Activated naive CD8-positive, alpha-beta T cell (primary cell): ENCODE measurements at regions not wholly inside any gene's neighbourhood (a gene's known extent, or its start where the extent isn't known, plus 50 kb on each side); places are given as distances from the start of the nearest gene placed in this dataset.

Experiments used
- H3K27ac Mint-ChIP-seq: one replicate; pipeline ENCODE4 v1.8.0; 2021; ENCODE audit warnings: mixed read lengths
- H3K27me3 Mint-ChIP-seq: one replicate; pipeline ENCODE4 v1.8.0; 2021; ENCODE audit warnings: mixed read lengths
- H3K36me3 Mint-ChIP-seq: one replicate; pipeline ENCODE4 v1.8.0; 2021; ENCODE audit warnings: mixed read lengths
- H3K4me1 Mint-ChIP-seq: one replicate; pipeline ENCODE4 v1.8.0; 2021; ENCODE audit warnings: low read depth, mixed read lengths
- H3K4me3 Mint-ChIP-seq: one replicate; pipeline ENCODE4 v1.8.0; 2021; ENCODE audit warnings: mild to moderate bottlenecking, mixed read lengths
- H3K9me3 Mint-ChIP-seq: one replicate; pipeline ENCODE4 v1.8.0; 2021; ENCODE audit warnings: low read depth, mixed read lengths

DNA sequence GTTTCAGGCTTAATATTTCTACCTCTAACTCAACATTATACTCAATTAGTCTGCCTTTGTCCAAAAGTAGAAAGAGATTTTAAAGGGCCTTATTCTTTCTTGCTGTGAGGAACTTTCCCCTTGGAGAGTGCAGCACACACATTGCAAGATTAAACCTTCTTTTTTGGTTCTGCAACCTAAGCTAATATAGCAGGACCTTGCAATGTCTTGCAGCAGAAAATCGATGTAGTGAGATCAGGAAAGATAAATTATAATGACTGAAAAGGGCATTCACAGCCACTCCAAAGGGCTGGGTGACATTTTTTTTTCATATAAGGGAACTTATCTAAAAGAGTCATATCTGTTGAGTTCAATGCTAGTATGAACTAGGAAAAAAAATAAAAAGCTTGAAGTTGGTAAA is 422.7 kb upstream of the ADAMTS16 start:
- Mint-ChIP-seq H3K4me3 (no peak overlapping the region), H3K27ac (no peak overlapping the region)

DNA sequence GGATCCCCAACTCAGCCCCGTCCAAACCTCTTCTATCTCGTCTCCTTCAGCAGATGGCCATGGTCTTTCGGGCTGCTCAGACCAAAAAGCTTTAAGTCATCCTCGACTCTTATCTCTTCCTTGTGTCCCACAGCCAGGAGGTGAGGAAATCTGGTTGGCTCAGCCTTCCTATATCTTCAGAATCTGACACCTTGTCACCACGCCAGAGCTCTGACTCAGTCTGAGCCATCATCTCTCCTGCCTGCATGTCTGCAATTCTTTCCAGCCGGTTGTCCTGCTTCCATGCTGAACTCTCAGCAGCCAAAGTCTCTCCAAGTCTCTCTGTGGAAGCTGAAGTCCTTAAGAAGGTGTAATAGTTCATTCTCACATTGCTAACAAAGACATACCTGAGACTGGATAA is 419.3 kb upstream of the ADAMTS16 start:
- no peaks in the 10 kb centered on the region for H3K4me1 Mint-ChIP-seq
- H3K36me3 Mint-ChIP-seq = no peaks in the 10 kb centered on the region
- H3K27me3 Mint-ChIP-seq = no peaks in the 10 kb centered on the region
- H3K27ac Mint-ChIP-seq = no peak overlapping the region
- no peak overlapping the region for H3K4me3 Mint-ChIP-seq
- H3K9me3 Mint-ChIP-seq = peaks cover 12% of the 10 kb centered on the region

More for the DNA sequence above, 422.7 kb upstream of the ADAMTS16 start:
- H3K27me3 Mint-ChIP-seq = no peaks in the 10 kb centered on the region
- no peaks in the 10 kb centered on the region for H3K36me3 Mint-ChIP-seq
- no peaks in the 10 kb centered on the region for H3K4me1 Mint-ChIP-seq
- peaks cover 14% of the 10 kb centered on the region for H3K9me3 Mint-ChIP-seq

DNA sequence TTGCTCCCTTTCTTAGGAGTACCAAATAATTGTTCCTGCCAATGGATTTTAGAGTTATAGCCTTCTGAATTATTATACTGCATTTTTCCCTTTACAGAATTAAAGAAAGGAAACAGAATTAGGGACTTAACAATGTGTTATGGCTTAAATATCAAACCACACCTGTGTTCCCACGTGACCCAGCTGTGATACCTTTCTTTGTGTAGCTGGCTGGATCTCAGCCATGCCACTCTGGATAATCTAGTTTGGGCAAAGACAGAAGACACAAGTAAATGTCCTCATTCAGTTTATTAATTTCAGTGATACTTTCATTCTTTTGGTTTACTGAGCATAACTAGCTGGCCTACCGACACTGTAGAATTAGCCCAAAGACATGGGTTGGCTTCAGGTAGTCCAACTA is 417.2 kb upstream of the ADAMTS16 start:
- no peaks in the 10 kb centered on the region for H3K36me3 Mint-ChIP-seq
- H3K27ac Mint-ChIP-seq = no peak overlapping the region
- no peak overlapping the region for H3K4me3 Mint-ChIP-seq
- H3K4me1 Mint-ChIP-seq = no peaks in the 10 kb centered on the region
- peaks cover 15% of the 10 kb centered on the region for H3K9me3 Mint-ChIP-seq
- no peaks in the 10 kb centered on the region for H3K27me3 Mint-ChIP-seq

DNA sequence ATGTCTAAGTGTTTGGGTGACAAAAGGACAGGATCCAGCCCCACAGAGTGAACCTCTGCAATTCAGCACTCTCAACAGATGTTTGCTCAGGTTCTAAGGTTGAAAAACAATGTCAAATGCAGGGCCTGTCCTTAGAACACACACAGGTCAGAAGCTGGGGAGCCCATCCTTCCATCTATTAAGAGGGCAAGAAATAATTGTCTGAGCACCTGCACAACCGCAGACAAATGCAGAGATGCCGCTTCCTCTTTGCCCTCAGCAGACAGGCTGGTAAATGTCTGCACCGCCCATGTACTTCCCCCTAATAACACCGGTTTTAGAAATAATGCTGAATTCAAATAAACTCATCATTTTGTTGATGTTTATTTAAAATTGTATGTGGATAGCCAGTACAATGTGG is 414.5 kb upstream of the ADAMTS16 start:
- Mint-ChIP-seq H3K36me3 (no peaks in the 10 kb centered on the region), H3K4me3 (no peak overlapping the region), H3K4me1 (no peaks in the 10 kb centered on the region)

DNA sequence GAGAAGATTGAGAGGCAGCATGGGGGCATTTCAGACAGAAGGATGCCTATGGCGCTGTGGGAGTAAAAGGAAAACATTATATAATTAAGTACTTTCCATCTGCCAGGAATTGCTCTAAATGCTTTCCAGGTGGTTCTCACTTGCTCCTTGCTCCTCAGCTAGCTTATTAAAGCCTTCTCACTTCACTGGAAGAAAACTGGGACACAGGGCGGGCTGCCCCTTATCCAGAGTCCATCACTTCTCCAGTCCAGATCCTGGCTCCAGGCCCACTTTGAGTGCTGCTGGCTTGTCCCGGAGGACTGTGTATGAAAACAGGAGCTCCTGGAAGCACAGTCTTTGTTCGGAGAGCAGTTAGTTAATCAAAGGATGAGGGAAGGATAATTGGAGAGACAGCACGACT is 409.9 kb upstream of the ADAMTS16 start:
- Mint-ChIP-seq H3K4me1 (no peaks in the 10 kb centered on the region), H3K27me3 (no peaks in the 10 kb centered on the region), H3K9me3 (peaks cover 3% of the 10 kb centered on the region), H3K27ac (no peak overlapping the region), H3K4me3 (no peak overlapping the region), H3K36me3 (no peaks in the 10 kb centered on the region)

More for the DNA sequence above, 414.5 kb upstream of the ADAMTS16 start:
- no peak overlapping the region for H3K27ac Mint-ChIP-seq
- peaks cover 12% of the 10 kb centered on the region for H3K9me3 Mint-ChIP-seq
- no peaks in the 10 kb centered on the region for H3K27me3 Mint-ChIP-seq

DNA sequence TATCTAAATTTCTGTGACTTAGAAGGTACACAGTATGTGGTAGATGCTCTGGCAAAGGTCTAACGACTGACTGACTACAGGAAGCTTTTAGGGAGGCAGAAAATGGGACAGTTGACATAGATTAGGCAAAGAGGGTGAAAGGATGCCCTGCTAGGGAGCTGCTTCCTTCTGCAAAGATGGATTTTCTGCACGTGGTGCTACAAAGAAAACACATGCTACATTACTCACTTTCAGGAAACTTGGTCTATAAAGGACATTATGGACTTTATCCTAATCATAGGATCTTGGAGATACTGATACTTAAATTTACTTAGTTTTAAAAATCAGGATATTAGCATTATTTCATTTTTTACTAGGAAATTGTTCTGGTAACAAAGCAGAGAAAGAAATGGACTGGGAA is 405.8 kb upstream of the ADAMTS16 start:
- Mint-ChIP-seq H3K27ac (no peak overlapping the region), H3K4me3 (no peak overlapping the region), H3K27me3 (no peaks in the 10 kb centered on the region), H3K4me1 (no peaks in the 10 kb centered on the region), H3K36me3 (no peaks in the 10 kb centered on the region), H3K9me3 (no peaks in the 10 kb centered on the region)

DNA sequence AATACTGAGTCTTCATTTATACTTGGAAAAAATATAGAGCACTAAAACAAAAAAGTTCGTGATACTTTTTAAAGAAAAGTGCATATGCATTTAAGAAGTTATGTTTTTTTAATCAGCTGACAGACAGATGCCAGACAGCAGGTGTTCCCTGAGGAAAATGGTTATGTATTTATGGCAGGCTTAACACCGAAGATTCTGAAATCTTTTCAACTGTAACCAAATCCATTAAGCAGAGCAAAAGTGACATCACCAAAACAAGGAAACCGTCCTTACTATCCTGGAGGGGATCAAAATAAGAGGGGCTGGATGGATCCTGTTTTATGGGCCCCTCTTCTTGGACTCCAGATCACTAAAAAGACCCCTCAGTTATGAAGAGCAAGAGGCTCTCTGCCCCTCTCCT is 404.9 kb upstream of the ADAMTS16 start:
- Mint-ChIP-seq H3K36me3 (no peaks in the 10 kb centered on the region), H3K9me3 (no peaks in the 10 kb centered on the region), H3K4me1 (no peaks in the 10 kb centered on the region), H3K4me3 (no peak overlapping the region), H3K27me3 (no peaks in the 10 kb centered on the region), H3K27ac (no peak overlapping the region)

DNA sequence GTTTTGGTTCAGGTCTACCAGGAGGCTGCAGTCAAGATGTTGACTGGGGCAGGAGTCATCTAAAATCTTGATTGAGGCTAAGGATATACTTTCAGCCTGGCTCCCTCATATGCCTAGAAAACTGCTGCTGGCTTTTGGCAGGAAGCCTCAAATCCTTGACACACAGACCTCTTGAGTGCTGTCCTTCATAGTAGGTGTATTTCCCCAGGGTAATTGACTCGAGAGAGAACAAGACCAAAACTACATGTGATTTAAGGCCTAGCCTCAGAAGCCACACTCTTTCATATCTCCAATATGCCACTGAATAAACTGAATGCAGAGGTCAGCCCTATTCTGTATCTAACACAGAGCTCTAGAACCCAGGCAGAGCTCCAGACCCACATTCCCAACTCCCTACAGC is 402.3 kb upstream of the ADAMTS16 start:
- no peaks in the 10 kb centered on the region for H3K36me3 Mint-ChIP-seq
- no peak overlapping the region for H3K4me3 Mint-ChIP-seq
- H3K9me3 Mint-ChIP-seq = peaks cover 6% of the 10 kb centered on the region
- H3K27ac Mint-ChIP-seq = no peak overlapping the region
- no peaks in the 10 kb centered on the region for H3K27me3 Mint-ChIP-seq
- H3K4me1 Mint-ChIP-seq = no peaks in the 10 kb centered on the region

DNA sequence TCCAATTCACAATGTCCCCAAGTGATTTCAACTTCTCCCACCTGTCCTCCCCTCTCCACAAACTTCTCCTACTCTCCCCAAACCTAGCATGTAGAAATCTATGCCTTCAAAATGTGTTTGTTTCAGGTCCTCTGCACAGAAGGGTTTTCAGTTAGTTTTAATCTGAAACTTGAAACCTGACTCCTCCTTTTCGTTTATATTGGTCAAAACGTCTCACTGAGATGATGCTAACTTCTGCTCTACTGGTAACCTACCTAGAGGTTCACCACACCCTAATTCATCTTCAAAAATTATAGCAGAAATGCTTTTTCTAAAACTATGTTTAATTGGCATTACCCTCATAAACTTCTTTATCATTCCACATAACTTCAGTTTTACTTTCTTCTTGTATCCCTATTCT is 401.8 kb upstream of the ADAMTS16 start:
- H3K9me3 Mint-ChIP-seq = peaks cover 10% of the 10 kb centered on the region
- no peaks in the 10 kb centered on the region for H3K36me3 Mint-ChIP-seq

DNA sequence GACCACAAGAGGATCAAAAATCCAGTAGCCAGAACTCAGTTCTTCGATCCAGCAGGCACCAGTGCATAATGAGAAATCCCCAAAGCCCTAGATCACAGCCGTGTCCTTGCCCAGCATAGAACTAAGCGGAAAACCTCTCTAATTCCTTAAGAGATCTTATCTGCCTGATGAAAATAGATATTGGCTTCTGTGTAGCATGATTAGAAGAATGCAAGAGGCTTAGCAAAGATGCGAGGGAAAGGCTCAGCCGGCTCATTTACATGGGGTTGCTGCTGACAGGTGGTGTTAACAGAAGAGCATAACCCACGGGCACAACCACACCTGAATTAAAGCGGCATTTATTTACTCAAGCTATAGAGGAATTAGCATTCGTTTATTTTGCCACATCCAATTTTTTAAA is 400.0 kb upstream of the ADAMTS16 start:
- Mint-ChIP-seq H3K4me1 (no peaks in the 10 kb centered on the region), H3K36me3 (no peaks in the 10 kb centered on the region), H3K4me3 (no peak overlapping the region), H3K27me3 (no peaks in the 10 kb centered on the region), H3K9me3 (peaks cover 17% of the 10 kb centered on the region), H3K27ac (no peak overlapping the region)

More for the DNA sequence above, 401.8 kb upstream of the ADAMTS16 start:
- no peak overlapping the region for H3K4me3 Mint-ChIP-seq
- no peaks in the 10 kb centered on the region for H3K27me3 Mint-ChIP-seq
- H3K27ac Mint-ChIP-seq = no peak overlapping the region
- H3K4me1 Mint-ChIP-seq = no peaks in the 10 kb centered on the region

DNA sequence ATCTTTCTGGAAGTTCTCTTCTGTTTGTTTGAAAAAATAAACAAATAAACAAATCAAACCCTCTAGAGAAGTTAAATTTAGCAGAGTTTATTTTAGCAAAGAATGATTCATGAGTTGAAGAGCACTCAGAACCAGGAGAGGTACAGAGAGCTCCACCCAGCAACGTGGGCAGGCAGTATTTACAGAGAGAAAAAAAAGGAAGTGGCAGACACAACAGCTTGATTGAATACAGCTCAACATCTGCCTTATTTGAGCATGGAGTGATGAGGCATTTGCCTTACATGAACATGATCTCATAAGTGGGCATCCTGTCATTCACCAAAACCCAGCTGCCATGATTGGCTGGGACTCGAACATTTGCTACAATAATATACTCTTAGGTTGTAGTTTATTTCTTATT is 381.6 kb upstream of the ADAMTS16 start:
- no peaks in the 10 kb centered on the region for H3K36me3 Mint-ChIP-seq
- no peaks in the 10 kb centered on the region for H3K27me3 Mint-ChIP-seq
- H3K9me3 Mint-ChIP-seq = no peaks in the 10 kb centered on the region
- no peak overlapping the region for H3K4me3 Mint-ChIP-seq
- H3K27ac Mint-ChIP-seq = no peak overlapping the region
- H3K4me1 Mint-ChIP-seq = no peaks in the 10 kb centered on the region

DNA sequence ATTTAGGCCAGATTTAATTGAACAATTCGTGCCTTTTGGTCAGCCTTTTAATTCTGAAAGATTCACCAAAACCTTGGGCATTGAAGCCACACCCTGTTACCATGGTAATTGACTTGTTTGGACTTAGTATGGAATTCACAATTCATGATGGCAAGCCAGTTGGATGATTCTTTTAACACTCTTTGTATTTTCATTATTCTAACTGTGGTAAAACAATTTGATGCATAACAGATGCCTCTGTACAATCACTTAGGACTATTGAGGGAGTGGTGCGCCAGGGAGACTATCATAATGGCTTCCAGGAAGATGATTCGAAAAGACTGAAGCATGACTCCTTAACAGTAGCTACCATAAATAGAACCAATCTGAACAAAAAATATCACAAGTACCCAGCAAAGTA is 381.1 kb upstream of the ADAMTS16 start:
- Mint-ChIP-seq H3K4me1 (no peaks in the 10 kb centered on the region), H3K27me3 (no peaks in the 10 kb centered on the region), H3K4me3 (no peak overlapping the region), H3K9me3 (no peaks in the 10 kb centered on the region), H3K36me3 (no peaks in the 10 kb centered on the region), H3K27ac (no peak overlapping the region)

DNA sequence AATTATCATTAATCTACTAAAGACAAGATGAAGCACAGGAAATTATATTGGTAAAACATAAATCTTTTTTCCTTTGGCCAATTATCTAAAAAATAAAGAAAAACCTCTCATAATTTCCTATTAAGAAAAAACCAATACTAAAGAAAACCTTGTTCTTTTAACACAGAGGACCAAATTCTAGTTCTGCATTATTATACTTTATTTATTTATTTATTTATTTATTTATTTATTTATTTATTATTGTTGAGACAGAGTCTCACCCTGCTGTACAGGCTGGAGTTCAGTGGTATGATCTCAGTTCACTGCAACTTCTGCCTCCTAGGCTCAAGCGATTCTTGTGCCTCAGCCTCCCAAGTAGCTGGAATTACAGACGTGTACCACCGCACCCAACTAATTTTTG is 377.8 kb upstream of the ADAMTS16 start:
- Mint-ChIP-seq H3K27me3 (no peaks in the 10 kb centered on the region), H3K4me1 (no peaks in the 10 kb centered on the region), H3K27ac (no peak overlapping the region), H3K36me3 (no peaks in the 10 kb centered on the region), H3K4me3 (no peak overlapping the region), H3K9me3 (no peaks in the 10 kb centered on the region)

DNA sequence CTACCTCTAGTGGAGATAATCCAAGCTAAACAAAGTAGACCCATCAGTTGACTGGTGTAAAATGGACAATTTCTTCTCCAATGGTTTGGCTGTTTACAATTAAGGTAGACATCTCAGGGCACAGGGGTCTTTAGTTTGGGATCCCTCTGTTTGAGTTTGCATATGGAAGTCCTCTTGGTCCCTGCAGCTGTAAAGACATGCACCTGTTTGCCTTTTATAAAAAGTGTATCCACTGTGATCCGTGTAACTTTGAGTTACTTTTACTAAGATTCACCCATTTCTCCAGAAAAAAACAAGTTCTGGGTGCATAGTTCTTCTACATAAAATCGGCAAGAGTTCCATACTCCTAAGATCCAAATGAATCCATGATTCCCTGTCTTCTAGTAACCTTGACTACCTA is 374.7 kb upstream of the ADAMTS16 start:
- Mint-ChIP-seq H3K27ac (no peak overlapping the region), H3K27me3 (no peaks in the 10 kb centered on the region), H3K36me3 (no peaks in the 10 kb centered on the region), H3K4me1 (no peaks in the 10 kb centered on the region), H3K9me3 (no peaks in the 10 kb centered on the region), H3K4me3 (no peak overlapping the region)

DNA sequence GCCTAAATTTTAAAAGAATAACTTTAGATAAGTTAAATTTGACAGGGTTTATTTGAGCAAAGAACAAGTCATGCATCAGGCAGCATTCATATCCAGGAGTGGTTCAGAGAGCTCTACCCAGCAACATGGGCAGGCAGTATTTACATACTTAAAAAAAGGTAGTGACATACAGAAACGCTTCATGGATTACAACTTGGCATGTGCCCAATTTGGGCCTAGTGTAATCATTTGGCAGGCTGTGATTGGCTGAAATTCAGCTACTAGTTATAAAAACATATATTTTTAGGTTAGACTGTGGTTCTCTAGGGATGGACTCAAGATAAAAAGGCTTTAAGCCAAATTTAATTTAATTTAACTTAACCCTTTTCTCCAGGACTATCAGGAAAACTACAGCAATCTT is 374.0 kb upstream of the ADAMTS16 start:
- H3K4me3 Mint-ChIP-seq = no peak overlapping the region
- H3K4me1 Mint-ChIP-seq = no peaks in the 10 kb centered on the region
- no peak overlapping the region for H3K27ac Mint-ChIP-seq
- H3K36me3 Mint-ChIP-seq = no peaks in the 10 kb centered on the region
- H3K27me3 Mint-ChIP-seq = no peaks in the 10 kb centered on the region
- H3K9me3 Mint-ChIP-seq = peaks cover 4% of the 10 kb centered on the region

DNA sequence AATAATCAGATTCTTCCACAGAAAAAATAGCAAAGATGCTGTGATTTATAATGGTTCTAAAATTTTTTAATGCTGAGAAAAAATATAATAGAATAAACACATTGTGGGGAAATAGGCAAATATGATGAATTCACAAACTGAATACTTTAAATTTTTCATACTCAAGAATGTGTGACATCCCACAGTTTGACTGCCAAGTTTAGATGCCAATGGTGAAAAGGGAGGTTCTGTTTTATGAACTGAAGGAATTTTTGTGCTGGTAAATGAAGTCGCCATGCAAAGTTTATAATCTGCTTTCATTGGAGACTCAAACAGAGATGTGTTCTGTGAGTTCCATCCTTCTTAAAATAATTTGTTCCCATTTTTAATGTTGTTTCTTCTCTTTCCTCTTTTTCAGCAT is 367.5 kb upstream of the ADAMTS16 start:
- H3K27me3 Mint-ChIP-seq = no peaks in the 10 kb centered on the region
- H3K27ac Mint-ChIP-seq = no peak overlapping the region
- peaks cover 4% of the 10 kb centered on the region for H3K9me3 Mint-ChIP-seq
- no peaks in the 10 kb centered on the region for H3K36me3 Mint-ChIP-seq
- H3K4me3 Mint-ChIP-seq = no peak overlapping the region
- H3K4me1 Mint-ChIP-seq = no peaks in the 10 kb centered on the region
